ENCODE measurements at regions not wholly inside any gene's neighbourhood (a gene's known extent, or its start where the extent isn't known, plus 50 kb on each side); places are given as distances from the start of the nearest gene placed in this dataset.

DNA sequence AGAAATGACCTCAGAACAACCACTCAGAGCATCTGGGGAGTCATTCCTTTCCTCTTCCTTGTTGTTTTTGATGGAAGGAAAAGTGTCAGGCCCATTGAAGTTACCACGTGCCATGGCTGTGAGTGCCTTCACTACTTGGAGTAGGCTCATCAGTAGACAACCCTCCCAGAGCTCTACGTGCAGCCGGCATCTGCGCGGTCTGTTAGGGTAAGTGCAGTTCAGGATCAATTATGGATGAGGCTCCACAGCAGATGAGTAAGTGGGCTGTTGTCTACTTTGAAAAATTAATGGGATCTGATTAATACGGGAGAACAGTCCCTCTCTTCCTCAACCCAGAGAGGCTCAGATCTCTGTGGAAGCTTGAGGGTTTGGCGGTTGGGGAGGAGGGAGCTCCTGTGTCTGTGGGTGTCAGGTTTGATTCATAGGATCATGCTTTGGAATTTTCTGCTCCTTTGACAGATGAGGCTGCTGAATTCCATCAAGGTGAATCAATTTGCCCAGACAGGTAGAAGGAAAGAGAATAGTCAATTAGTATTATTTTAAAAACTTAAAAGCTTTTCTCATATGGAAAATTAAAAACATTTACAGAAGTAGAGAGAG is 93.8 kb upstream of the TOX2 start:
- DNase-seq (ENCODE audit: low spot score) = no peak
- no peak overlapping the region for H3K4me3 ChIP-seq (ENCODE audit: low read depth, low read length, poor library complexity, severe bottlenecking)

DNA sequence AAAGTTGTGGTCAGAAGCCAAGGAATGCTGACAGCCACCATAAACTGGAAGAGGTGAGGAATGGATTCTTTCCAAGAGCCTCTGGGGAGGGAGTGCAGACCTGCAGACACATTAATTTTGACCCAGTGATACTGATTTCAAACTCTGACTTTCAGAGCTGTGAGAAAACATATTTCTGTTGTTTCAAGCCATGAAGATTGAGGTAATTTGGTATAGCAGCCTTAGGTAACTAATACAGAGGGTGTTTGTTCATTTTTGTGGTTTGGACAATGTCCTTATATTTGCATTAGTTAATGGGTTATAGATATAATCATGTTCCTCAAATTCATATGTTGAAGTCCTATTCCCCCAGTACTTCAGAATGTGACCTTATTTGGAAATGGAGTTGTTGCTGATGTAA is 85.4 kb upstream of the GTSF1L start:
- ChIA-PET POLR2A (ENCODE audit: low non-redundant PET) (no interaction called here), CTCF (no interaction called here)
- H3K4me1 ChIP-seq (ENCODE audit: insufficient read depth, low read length, poor library complexity, severe bottlenecking) = no peaks in the 10 kb centered on the region
- DNase-seq (ENCODE audit: low spot score) = no peak
- no peak overlapping the region for H3K4me3 ChIP-seq (ENCODE audit: low read depth, low read length, poor library complexity, severe bottlenecking)
- intact Hi-C loops (cut with micrococcal nuclease; ENCODE audit: unreplicated experiment) = no loop called here
- H3K9me3 ChIP-seq (ENCODE audit: low read depth, low read length, poor library complexity, severe bottlenecking) = peaks cover 15% of the 10 kb centered on the region
- H3K27me3 ChIP-seq (replicated peaks; ENCODE audit: insufficient read depth, low read depth, low read length, poor library complexity) = no peaks in the 10 kb centered on the region
- no peaks in the 10 kb centered on the region for H3K36me3 ChIP-seq (ENCODE audit: insufficient read depth, low read length, poor library complexity, severe bottlenecking)
- TF ChIP-seq, protein P1, sequence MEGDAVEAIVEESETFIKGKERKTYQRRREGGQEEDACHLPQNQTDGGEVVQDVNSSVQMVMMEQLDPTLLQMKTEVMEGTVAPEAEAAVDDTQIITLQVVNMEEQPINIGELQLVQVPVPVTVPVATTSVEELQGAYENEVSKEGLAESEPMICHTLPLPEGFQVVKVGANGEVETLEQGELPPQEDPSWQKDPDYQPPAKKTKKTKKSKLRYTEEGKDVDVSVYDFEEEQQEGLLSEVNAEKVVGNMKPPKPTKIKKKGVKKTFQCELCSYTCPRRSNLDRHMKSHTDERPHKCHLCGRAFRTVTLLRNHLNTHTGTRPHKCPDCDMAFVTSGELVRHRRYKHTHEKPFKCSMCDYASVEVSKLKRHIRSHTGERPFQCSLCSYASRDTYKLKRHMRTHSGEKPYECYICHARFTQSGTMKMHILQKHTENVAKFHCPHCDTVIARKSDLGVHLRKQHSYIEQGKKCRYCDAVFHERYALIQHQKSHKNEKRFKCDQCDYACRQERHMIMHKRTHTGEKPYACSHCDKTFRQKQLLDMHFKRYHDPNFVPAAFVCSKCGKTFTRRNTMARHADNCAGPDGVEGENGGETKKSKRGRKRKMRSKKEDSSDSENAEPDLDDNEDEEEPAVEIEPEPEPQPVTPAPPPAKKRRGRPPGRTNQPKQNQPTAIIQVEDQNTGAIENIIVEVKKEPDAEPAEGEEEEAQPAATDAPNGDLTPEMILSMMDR (conservative IDR thresholded peaks at IDR 0.05; ENCODE audit: low read depth, low read length) = no peak
- TF ChIP-seq EZH2 (IDR thresholded peaks at IDR 0.05; ENCODE audit: borderline replicate concordance, low read depth, low read length, poor library complexity, severe bottlenecking) = no peak
- no TSS peak for BruUV-seq (replicated peaks)
- H3K27ac ChIP-seq (ENCODE audit: low read depth, low read length, poor library complexity, severe bottlenecking) = no peak overlapping the region

More for the DNA sequence above, 93.8 kb upstream of the TOX2 start:
- Histone ChIP-seq H3K27ac (ENCODE audit: low read depth, low read length, poor library complexity, severe bottlenecking) (no peak overlapping the region), H3K9me3 (ENCODE audit: low read depth, low read length, poor library complexity, severe bottlenecking) (no peaks in the 10 kb centered on the region), H3K27me3 (replicated peaks; ENCODE audit: insufficient read depth, low read depth, low read length, poor library complexity) (no peaks in the 10 kb centered on the region), H3K36me3 (ENCODE audit: insufficient read depth, low read length, poor library complexity, severe bottlenecking) (no peaks in the 10 kb centered on the region), H3K4me1 (ENCODE audit: insufficient read depth, low read length, poor library complexity, severe bottlenecking) (no peaks in the 10 kb centered on the region)
- POLR2A ChIA-PET (ENCODE audit: low non-redundant PET) = no interaction called here
- CTCF ChIA-PET = no interaction called here
- no TSS peak for BruUV-seq (replicated peaks)
- intact Hi-C loops (cut with micrococcal nuclease; ENCODE audit: unreplicated experiment) = no loop called here
- TF ChIP-seq, protein P1 (conservative IDR thresholded peaks at IDR 0.05; ENCODE audit: low read depth, low read length) = no peak
- TF ChIP-seq EZH2 (IDR thresholded peaks at IDR 0.05; ENCODE audit: borderline replicate concordance, low read depth, low read length, poor library complexity, severe bottlenecking) = no peak

DNA sequence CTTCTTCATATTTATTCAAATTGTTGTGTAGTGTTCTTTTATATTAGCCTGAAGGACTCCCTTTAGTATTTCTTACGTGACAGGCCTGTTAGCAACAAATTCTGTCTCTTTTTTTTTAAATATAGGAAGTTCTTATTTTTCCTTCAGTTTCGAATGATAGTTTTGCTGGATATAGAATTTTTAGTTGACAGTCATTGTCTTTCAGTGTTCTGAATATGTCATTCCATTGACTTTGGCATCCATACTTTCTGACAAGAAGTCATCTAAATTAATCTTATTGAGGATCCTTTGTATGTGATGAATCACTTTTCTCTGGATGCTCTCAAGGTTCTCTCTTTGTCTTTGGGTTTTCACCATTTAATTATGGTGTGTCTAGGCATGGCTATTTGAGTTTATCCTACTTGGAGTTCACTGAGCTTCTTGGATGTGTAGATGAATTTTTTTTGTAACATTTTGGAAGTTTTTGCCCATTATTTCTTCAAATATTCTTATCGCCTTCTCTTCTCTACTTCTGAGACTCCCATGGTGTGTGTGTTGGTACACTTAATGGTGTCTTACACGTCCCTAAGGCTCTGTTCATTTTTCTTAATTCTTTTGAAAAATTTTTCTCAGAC is 82.5 kb upstream of the GTSF1L start:
- H3K4me3 ChIP-seq (ENCODE audit: low read depth, low read length, poor library complexity, severe bottlenecking) = no peak overlapping the region
- TF ChIP-seq, protein P1 (conservative IDR thresholded peaks at IDR 0.05; ENCODE audit: low read depth, low read length) = no peak
- TF ChIP-seq EZH2 (IDR thresholded peaks at IDR 0.05; ENCODE audit: borderline replicate concordance, low read depth, low read length, poor library complexity, severe bottlenecking) = no peak
- H3K27me3 ChIP-seq (replicated peaks; ENCODE audit: insufficient read depth, low read depth, low read length, poor library complexity) = no peaks in the 10 kb centered on the region
- no peaks in the 10 kb centered on the region for H3K36me3 ChIP-seq (ENCODE audit: insufficient read depth, low read length, poor library complexity, severe bottlenecking)
- H3K27ac ChIP-seq (ENCODE audit: low read depth, low read length, poor library complexity, severe bottlenecking) = no peak overlapping the region
- ChIA-PET CTCF (no interaction called here), POLR2A (ENCODE audit: low non-redundant PET) (no interaction called here)
- H3K9me3 ChIP-seq (ENCODE audit: low read depth, low read length, poor library complexity, severe bottlenecking) = peaks cover 20% of the 10 kb centered on the region
- intact Hi-C loops (cut with micrococcal nuclease; ENCODE audit: unreplicated experiment) = no loop called here
- BruUV-seq (replicated peaks) = no TSS peak
- no peak for DNase-seq (ENCODE audit: low spot score)
- H3K4me1 ChIP-seq (ENCODE audit: insufficient read depth, low read length, poor library complexity, severe bottlenecking) = no peaks in the 10 kb centered on the region
